GM23338 (cell line): ENCODE measurements at regions not wholly inside any gene's neighbourhood (a gene's known extent, or its start where the extent isn't known, plus 50 kb on each side); places are given as distances from the start of the nearest gene placed in this dataset.

ENCODE experiments used
- ATAC-seq: fragments of 200-7000 bp; cut with Tn5 transposase; 3 replicates; pipeline ENCODE4 v1.9.1; 2020
- DNase-seq: peaks from one replicate; pipeline ENCODE4 v3.0.0-alpha.2; 2015; ENCODE audit warnings: low spot score
- H2AFZ ChIP-seq: fragments of 200-600 bp; sonication (generic); 2 replicates; pipeline ENCODE4 v1.8.0; 2016; ENCODE audit warnings: antibody characterized with exemption, mild to moderate bottlenecking, moderate library complexity
- H3F3A ChIP-seq: fragments of 200-600 bp; sonication (generic); replicated peaks from 2 replicates; pipeline ENCODE4 v1.8.0; 2017; ENCODE audit warnings: antibody characterized with exemption, mixed run types, low read depth
- H3K27ac ChIP-seq: fragments of 200-600 bp; sonication (generic); 2 replicates; pipeline ENCODE4 v1.6.1; 2016; ENCODE audit warnings: low read depth
- H3K27me3 ChIP-seq: fragments of 200-600 bp; sonication (generic); 2 replicates; pipeline ENCODE4 v1.8.0; 2016; ENCODE audit warnings: mild to moderate bottlenecking, mixed run types, moderate library complexity; ENCODE audit not compliant: insufficient read depth
- H3K36me3 ChIP-seq: fragments of 200-600 bp; sonication (generic); 2 replicates; pipeline ENCODE4 v1.8.0; 2016; ENCODE audit warnings: mild to moderate bottlenecking; ENCODE audit not compliant: insufficient read depth
- H3K4me1 ChIP-seq: fragments of 200-600 bp; sonication (generic); 2 replicates; pipeline ENCODE4 v1.8.0; 2016; ENCODE audit warnings: mild to moderate bottlenecking, moderate library complexity; ENCODE audit not compliant: insufficient read depth
- H3K4me2 ChIP-seq: fragments of 200-600 bp; sonication (generic); 2 replicates; pipeline ENCODE4 v1.7.1; 2017; ENCODE audit warnings: mixed run types
- H3K4me3 ChIP-seq: fragments of 200-600 bp; sonication (generic); 2 replicates; pipeline ENCODE4 v1.6.1; 2016; ENCODE audit warnings: mixed run types
- H3K79me2 ChIP-seq: fragments of 200-600 bp; sonication (generic); replicated peaks from 2 replicates; pipeline ENCODE4 v1.8.0; 2017; ENCODE audit warnings: mild to moderate bottlenecking; ENCODE audit not compliant: insufficient read depth
- H3K9me2 ChIP-seq: fragments of 200-600 bp; sonication (generic); 2 replicates; pipeline ENCODE4 v1.8.0; 2017; ENCODE audit not compliant: insufficient read depth
- H4K20me1 ChIP-seq: fragments of 200-600 bp; sonication (generic); replicated peaks from 2 replicates; pipeline ENCODE4 v1.8.0; 2017; ENCODE audit warnings: mild to moderate bottlenecking; ENCODE audit not compliant: insufficient read depth
- H3K27ac Mint-ChIP-seq: 2 replicates; pipeline ENCODE4 v1.8.0; 2020; ENCODE audit warnings: inconsistent platforms, mild to moderate bottlenecking, moderate library complexity, mixed read lengths
- H3K27me3 Mint-ChIP-seq: 3 replicates; pipeline ENCODE4 v1.8.0; 2022; ENCODE audit warnings: low read depth, mild to moderate bottlenecking, moderate library complexity, mixed read lengths, inconsistent platforms; ENCODE audit not compliant: insufficient read depth, poor library complexity
- H3K36me3 Mint-ChIP-seq: 3 replicates; pipeline ENCODE4 v1.8.0; 2021; ENCODE audit warnings: low read depth, mild to moderate bottlenecking, inconsistent platforms, moderate library complexity, mixed read lengths
- H3K4me1 Mint-ChIP-seq: 3 replicates; pipeline ENCODE4 v1.8.0; 2020; ENCODE audit warnings: mild to moderate bottlenecking, inconsistent platforms, mixed read lengths
- H3K4me3 Mint-ChIP-seq: 3 replicates; pipeline ENCODE4 v1.8.0; 2021; ENCODE audit warnings: moderate library complexity, mild to moderate bottlenecking, inconsistent platforms, mixed read lengths
- H3K9me3 Mint-ChIP-seq: 3 replicates; pipeline ENCODE4 v1.8.0; 2020; ENCODE audit warnings: moderate library complexity, mild to moderate bottlenecking, inconsistent platforms, mixed read lengths
- CREB1 ChIP-seq: fragments of 250-450 bp; sonication (Bioruptor Pico); IDR thresholded peaks from 2 replicates; pipeline ENCODE4 v1.5.0; 2020; ENCODE audit warnings: low read depth, mild to moderate bottlenecking, moderate library complexity
- EZH2 ChIP-seq: fragments of 200-600 bp; sonication (generic); IDR thresholded peaks from one replicate; pipeline ENCODE4 v1.8.0; 2017; ENCODE audit warnings: antibody characterized with exemption, mild to moderate bottlenecking, low read depth; ENCODE audit not compliant: unreplicated experiment
- EZH2phosphoT487 ChIP-seq: fragments of 200-600 bp; sonication (generic); IDR thresholded peaks from one replicate; pipeline ENCODE4 v1.8.1; 2018; ENCODE audit warnings: antibody characterized with exemption; ENCODE audit not compliant: unreplicated experiment
- JUNB ChIP-seq: IDR thresholded peaks from one replicate; pipeline ENCODE4 v1.6.1; 2016; ENCODE audit warnings: antibody characterized with exemption; ENCODE audit not compliant: unreplicated experiment
- NANOG ChIP-seq: IDR thresholded peaks from 2 replicates; pipeline ENCODE4 v1.6.1; 2016; ENCODE audit warnings: antibody characterized with exemption, borderline replicate concordance
- POLR2AphosphoS5 ChIP-seq: IDR thresholded peaks from 2 replicates; pipeline ENCODE4 v1.6.1; 2016; ENCODE audit warnings: antibody characterized with exemption, low read depth
- REST ChIP-seq: IDR thresholded peaks from one replicate; pipeline ENCODE4 v1.6.1; 2018; ENCODE audit warnings: antibody characterized with exemption; ENCODE audit not compliant: unreplicated experiment
- STAT1 ChIP-seq: IDR thresholded peaks from one replicate; pipeline ENCODE4 v1.6.1; 2016; ENCODE audit warnings: antibody characterized with exemption; ENCODE audit not compliant: unreplicated experiment
- ZNF114 ChIP-seq: fragments of 250-450 bp; sonication (Bioruptor Pico); IDR thresholded peaks from 2 replicates; pipeline ENCODE4 v1.5.0; 2020; ENCODE audit warnings: mild to moderate bottlenecking, moderate library complexity
- ZNF331 ChIP-seq: fragments of 250-450 bp; sonication (Bioruptor Pico); IDR thresholded peaks from 2 replicates; pipeline ENCODE4 v1.5.0; 2020; ENCODE audit warnings: low read depth, mild to moderate bottlenecking, moderate library complexity
- ZNF462 ChIP-seq: fragments of 250-450 bp; sonication (Bioruptor Pico); IDR thresholded peaks from 2 replicates; pipeline ENCODE4 v1.5.0; 2020; ENCODE audit warnings: mild to moderate bottlenecking, moderate library complexity
- TF ChIP-seq, protein P1 (sequence below): IDR thresholded peaks from 2 replicates; pipeline ENCODE4 v1.6.1; 2016; ENCODE audit warnings: antibody characterized with exemption
- TF ChIP-seq, protein P2 (sequence below), 2 experiments: fragments of 200-600 bp in 1 of 2; sonication (generic) in 1 of 2; conservative IDR thresholded peaks; 2 replicates each; pipeline versions ENCODE4 v1.5.1 to v1.6.1; 2016 to 2017; ENCODE audit warnings: antibody characterized with exemption in 2 of 2, low read depth in 2 of 2, mild to moderate bottlenecking in 2 of 2, moderate library complexity in 1 of 2

DNA sequence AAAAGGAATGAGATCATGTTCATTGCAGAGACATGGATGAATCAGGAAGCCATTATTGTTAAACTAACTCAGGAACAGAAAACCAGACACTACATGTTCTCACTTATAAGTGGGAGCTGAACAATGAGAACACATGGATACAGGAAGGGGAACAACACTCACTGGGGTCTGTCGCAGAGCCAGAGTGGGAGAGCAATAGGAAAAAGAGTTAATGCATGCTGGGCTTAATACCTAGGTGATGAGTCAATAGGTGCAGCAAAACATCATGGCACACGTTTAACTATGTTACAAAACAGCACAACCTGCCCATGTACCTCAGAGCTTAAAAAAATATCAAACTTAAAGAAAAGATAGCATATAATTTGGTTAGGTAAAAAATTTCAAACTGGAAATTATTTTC is 281.4 kb downstream of the PABPC4L start:
- no peaks in the 10 kb centered on the region for H3K36me3 Mint-ChIP-seq
- Histone ChIP-seq H2AFZ (no peak overlapping the region), H3K4me1 (no peaks in the 10 kb centered on the region; the same call in 1 of the 2 replicates), H3K4me2 (no peak overlapping the region), H3K9me2 (no peaks in the 10 kb centered on the region; the same call in 1 of the 2 replicates), H3K27ac (no peak overlapping the region), H3K27me3 (no peaks in the 10 kb centered on the region), H3F3A (no peaks in the 10 kb centered on the region), H3K4me3 (no peak overlapping the region), H4K20me1 (no peaks in the 10 kb centered on the region), H3K79me2 (no peaks in the 10 kb centered on the region), H3K36me3 (no peaks in the 10 kb centered on the region)
- TF ChIP-seq ZNF462 (CRISPR knock-in tag) = no peak
- TF ChIP-seq CREB1 (CRISPR knock-in tag) = no peak
- TF ChIP-seq, protein P1, sequence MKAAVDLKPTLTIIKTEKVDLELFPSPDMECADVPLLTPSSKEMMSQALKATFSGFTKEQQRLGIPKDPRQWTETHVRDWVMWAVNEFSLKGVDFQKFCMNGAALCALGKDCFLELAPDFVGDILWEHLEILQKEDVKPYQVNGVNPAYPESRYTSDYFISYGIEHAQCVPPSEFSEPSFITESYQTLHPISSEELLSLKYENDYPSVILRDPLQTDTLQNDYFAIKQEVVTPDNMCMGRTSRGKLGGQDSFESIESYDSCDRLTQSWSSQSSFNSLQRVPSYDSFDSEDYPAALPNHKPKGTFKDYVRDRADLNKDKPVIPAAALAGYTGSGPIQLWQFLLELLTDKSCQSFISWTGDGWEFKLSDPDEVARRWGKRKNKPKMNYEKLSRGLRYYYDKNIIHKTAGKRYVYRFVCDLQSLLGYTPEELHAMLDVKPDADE = no peak
- TF ChIP-seq, protein P2, sequence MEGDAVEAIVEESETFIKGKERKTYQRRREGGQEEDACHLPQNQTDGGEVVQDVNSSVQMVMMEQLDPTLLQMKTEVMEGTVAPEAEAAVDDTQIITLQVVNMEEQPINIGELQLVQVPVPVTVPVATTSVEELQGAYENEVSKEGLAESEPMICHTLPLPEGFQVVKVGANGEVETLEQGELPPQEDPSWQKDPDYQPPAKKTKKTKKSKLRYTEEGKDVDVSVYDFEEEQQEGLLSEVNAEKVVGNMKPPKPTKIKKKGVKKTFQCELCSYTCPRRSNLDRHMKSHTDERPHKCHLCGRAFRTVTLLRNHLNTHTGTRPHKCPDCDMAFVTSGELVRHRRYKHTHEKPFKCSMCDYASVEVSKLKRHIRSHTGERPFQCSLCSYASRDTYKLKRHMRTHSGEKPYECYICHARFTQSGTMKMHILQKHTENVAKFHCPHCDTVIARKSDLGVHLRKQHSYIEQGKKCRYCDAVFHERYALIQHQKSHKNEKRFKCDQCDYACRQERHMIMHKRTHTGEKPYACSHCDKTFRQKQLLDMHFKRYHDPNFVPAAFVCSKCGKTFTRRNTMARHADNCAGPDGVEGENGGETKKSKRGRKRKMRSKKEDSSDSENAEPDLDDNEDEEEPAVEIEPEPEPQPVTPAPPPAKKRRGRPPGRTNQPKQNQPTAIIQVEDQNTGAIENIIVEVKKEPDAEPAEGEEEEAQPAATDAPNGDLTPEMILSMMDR (conservative IDR thresholded peaks at IDR 0.05; ENCODE audit: low read depth in 2 of 2) = no peak
- no peak for TF ChIP-seq JUNB
- TF ChIP-seq EZH2phosphoT487 = no peak
- no peak for TF ChIP-seq STAT1
- TF ChIP-seq REST = no peak
- no peak for TF ChIP-seq ZNF114 (CRISPR knock-in tag)
- TF ChIP-seq ZNF331 (CRISPR knock-in tag) = no peak
- no peak for TF ChIP-seq POLR2AphosphoS5
- no peak for TF ChIP-seq NANOG
- TF ChIP-seq EZH2 = no peak
- ATAC-seq (no peak), DNase-seq (no peak)
- no peak overlapping the region for H3K27ac Mint-ChIP-seq
- peaks cover 4% of the 10 kb centered on the region; the same call in 2 of the 3 replicates for H3K4me1 Mint-ChIP-seq
- H3K4me3 Mint-ChIP-seq = no peak overlapping the region
- no peaks in the 10 kb centered on the region for H3K9me3 Mint-ChIP-seq
- H3K27me3 Mint-ChIP-seq = no peaks in the 10 kb centered on the region
